ENCODE measurements at regions not wholly inside any gene's neighbourhood (a gene's known extent, or its start where the extent isn't known, plus 50 kb on each side); places are given as distances from the start of the nearest gene placed in this dataset.

GRCh38 chr15:29959384-29960137 lies 123.2 kb upstream of the GOLGA8J start:
- H3K4me3 ChIP-seq (ENCODE audit: low read length): no peak overlapping the region
- no peak for DNase-seq (ENCODE audit: low read depth)
- no peak for TF ChIP-seq CTCF (conservative IDR thresholded peaks at IDR 0.05; ENCODE audit: low read length)

GRCh38 chr15:29952225-29952624 lies 130.0 kb upstream of the TJP1 start:
- H3K4me3 ChIP-seq (ENCODE audit: low read length): no peak overlapping the region
- no peak for TF ChIP-seq CTCF (conservative IDR thresholded peaks at IDR 0.05; ENCODE audit: low read length)
- no peak for DNase-seq (ENCODE audit: low read depth)

GRCh38 chr15:29945943-29946596 lies 123.8 kb upstream of the TJP1 start:
- no peak for TF ChIP-seq CTCF (conservative IDR thresholded peaks at IDR 0.05; ENCODE audit: low read length)
- no peak overlapping the region for H3K4me3 ChIP-seq (ENCODE audit: low read length)
- peak; percentile 87 for DNase-seq (ENCODE audit: low read depth)

- no peak for TF ChIP-seq CTCF (conservative IDR thresholded peaks at IDR 0.05; ENCODE audit: low read length)
- H3K4me3 ChIP-seq (ENCODE audit: low read length): no peak overlapping the region
- no peak for DNase-seq (ENCODE audit: low read depth)
These were observed 122.7 kb upstream of the TJP1 start for GRCh38 chr15:29944925-29945324.

GRCh38 chr15:29942548-29942947 lies 120.3 kb upstream of the TJP1 start:
- TF ChIP-seq CTCF (conservative IDR thresholded peaks at IDR 0.05; ENCODE audit: low read length): no peak
- DNase-seq (ENCODE audit: low read depth): no peak
- no peak overlapping the region for H3K4me3 ChIP-seq (ENCODE audit: low read length)

GRCh38 chr15:29942143-29942542 lies 119.9 kb upstream of the TJP1 start:
- H3K4me3 ChIP-seq (ENCODE audit: low read length): no peak overlapping the region
- DNase-seq (ENCODE audit: low read depth): no peak
- peak; percentile 32 for TF ChIP-seq CTCF (conservative IDR thresholded peaks at IDR 0.05; ENCODE audit: low read length)

GRCh38 chr15:29939404-29939803 lies 117.1 kb upstream of the TJP1 start:
- DNase-seq (ENCODE audit: low read depth): peak; percentile 22
- no peak overlapping the region for H3K4me3 ChIP-seq (ENCODE audit: low read length)
- no peak for TF ChIP-seq CTCF (conservative IDR thresholded peaks at IDR 0.05; ENCODE audit: low read length)
